ENCODE measurements at regions not wholly inside any gene's neighbourhood (a gene's known extent, or its start where the extent isn't known, plus 50 kb on each side); places are given as distances from the start of the nearest gene placed in this dataset.

DNA sequence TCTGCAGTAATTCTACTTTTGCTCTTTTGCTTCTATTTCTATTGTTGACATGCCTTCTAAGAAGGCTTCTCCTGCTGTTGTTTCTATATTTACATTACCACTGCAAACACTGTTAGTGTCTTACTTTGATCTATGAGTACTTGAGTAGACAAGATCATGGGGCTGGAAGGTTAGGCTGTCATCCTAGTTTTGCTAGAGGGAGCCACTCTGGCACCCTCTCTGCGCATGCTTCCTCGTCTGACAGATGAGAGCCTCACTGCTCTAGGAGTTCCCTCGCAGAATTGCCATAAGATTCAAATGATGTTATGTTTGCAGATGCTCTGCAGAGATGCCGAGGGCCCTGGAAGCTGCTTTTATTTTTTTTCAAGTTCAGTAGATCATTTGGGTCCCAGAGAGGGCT lies 185.6 kb downstream of the RNF144A start:
- TF ChIP-seq HOXB13 (CRISPR knock-in tag; IDR thresholded peaks at IDR 0.05; ENCODE audit: low read depth) (no peak), ZNF302 (CRISPR knock-in tag; IDR thresholded peaks at IDR 0.05) (no peak), ZFP36 (IDR thresholded peaks at IDR 0.05; ENCODE audit: borderline replicate concordance, partially characterized antibody) (no peak)
- TF ChIP-seq, protein P1, sequence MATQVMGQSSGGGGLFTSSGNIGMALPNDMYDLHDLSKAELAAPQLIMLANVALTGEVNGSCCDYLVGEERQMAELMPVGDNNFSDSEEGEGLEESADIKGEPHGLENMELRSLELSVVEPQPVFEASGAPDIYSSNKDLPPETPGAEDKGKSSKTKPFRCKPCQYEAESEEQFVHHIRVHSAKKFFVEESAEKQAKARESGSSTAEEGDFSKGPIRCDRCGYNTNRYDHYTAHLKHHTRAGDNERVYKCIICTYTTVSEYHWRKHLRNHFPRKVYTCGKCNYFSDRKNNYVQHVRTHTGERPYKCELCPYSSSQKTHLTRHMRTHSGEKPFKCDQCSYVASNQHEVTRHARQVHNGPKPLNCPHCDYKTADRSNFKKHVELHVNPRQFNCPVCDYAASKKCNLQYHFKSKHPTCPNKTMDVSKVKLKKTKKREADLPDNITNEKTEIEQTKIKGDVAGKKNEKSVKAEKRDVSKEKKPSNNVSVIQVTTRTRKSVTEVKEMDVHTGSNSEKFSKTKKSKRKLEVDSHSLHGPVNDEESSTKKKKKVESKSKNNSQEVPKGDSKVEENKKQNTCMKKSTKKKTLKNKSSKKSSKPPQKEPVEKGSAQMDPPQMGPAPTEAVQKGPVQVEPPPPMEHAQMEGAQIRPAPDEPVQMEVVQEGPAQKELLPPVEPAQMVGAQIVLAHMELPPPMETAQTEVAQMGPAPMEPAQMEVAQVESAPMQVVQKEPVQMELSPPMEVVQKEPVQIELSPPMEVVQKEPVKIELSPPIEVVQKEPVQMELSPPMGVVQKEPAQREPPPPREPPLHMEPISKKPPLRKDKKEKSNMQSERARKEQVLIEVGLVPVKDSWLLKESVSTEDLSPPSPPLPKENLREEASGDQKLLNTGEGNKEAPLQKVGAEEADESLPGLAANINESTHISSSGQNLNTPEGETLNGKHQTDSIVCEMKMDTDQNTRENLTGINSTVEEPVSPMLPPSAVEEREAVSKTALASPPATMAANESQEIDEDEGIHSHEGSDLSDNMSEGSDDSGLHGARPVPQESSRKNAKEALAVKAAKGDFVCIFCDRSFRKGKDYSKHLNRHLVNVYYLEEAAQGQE (IDR thresholded peaks at IDR 0.05): no peak
- TF ChIP-seq, protein P2, sequence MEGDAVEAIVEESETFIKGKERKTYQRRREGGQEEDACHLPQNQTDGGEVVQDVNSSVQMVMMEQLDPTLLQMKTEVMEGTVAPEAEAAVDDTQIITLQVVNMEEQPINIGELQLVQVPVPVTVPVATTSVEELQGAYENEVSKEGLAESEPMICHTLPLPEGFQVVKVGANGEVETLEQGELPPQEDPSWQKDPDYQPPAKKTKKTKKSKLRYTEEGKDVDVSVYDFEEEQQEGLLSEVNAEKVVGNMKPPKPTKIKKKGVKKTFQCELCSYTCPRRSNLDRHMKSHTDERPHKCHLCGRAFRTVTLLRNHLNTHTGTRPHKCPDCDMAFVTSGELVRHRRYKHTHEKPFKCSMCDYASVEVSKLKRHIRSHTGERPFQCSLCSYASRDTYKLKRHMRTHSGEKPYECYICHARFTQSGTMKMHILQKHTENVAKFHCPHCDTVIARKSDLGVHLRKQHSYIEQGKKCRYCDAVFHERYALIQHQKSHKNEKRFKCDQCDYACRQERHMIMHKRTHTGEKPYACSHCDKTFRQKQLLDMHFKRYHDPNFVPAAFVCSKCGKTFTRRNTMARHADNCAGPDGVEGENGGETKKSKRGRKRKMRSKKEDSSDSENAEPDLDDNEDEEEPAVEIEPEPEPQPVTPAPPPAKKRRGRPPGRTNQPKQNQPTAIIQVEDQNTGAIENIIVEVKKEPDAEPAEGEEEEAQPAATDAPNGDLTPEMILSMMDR (IDR thresholded peaks at IDR 0.05): no peak
- TF ChIP-seq, protein P3, sequence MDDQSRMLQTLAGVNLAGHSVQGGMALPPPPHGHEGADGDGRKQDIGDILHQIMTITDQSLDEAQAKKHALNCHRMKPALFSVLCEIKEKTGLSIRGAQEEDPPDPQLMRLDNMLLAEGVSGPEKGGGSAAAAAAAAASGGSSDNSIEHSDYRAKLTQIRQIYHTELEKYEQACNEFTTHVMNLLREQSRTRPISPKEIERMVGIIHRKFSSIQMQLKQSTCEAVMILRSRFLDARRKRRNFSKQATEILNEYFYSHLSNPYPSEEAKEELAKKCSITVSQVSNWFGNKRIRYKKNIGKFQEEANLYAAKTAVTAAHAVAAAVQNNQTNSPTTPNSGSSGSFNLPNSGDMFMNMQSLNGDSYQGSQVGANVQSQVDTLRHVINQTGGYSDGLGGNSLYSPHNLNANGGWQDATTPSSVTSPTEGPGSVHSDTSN (IDR thresholded peaks at IDR 0.05): no peak
- TF ChIP-seq, protein P4, sequence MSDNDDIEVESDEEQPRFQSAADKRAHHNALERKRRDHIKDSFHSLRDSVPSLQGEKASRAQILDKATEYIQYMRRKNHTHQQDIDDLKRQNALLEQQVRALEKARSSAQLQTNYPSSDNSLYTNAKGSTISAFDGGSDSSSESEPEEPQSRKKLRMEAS (IDR thresholded peaks at IDR 0.05): no peak
